HG03108 (cell line): ENCODE measurements at regions not wholly inside any gene's neighbourhood (a gene's known extent, or its start where the extent isn't known, plus 50 kb on each side); places are given as distances from the start of the nearest gene placed in this dataset.
"Not testable (repeated sequence)": the region's sequence is repeated elsewhere in the genome, so short reads cannot be mapped to it uniquely, and the experiment has no call there.

Experiments
- ATAC-seq: cut with Tn5 transposase; IDR thresholded peaks from one replicate; pipeline ENCODE4 v1.9.1; 2021; ENCODE audit warnings: moderate library complexity; ENCODE audit not compliant: unreplicated experiment

DNA sequence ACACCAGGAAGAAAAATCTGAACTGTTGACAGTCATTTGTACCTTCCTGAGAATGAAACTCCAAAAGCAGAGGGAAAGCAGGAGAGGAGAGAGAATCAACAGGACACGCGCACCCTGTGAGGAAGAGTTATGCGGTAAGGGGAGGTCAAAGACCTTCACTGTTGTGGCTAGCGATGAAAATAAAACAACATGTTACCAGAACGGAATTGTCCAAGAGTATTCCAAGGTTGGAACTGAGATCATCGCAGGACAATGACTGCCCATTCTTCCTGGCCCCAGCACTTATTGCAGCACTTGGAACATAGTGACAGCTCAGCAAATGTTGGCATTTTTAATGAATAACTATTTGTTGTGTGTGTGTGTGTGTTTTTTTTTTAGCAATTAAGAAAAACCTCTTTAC is 176.0 kb upstream of the TSC22D1 start:
- no peak for ATAC-seq

DNA sequence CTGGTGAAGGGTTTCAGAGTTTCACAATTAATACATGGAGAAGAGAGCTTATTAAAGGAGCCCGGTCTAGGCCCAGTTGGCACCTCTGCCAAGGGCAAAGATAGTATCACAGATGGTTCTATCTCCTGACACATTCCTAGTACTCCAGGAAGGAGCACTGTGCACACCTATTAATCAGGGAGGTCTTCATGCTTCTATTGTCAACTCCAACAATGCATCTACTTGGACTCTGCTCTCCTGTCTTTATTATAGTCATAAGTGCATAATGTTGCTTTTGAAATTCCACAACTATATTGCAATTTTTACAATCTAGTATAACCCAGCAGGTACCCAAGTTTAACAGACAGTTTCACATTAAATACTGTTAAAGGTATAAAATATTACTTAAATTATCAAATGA is 174.5 kb upstream of the TSC22D1 start:
- ATAC-seq, result no peak

DNA sequence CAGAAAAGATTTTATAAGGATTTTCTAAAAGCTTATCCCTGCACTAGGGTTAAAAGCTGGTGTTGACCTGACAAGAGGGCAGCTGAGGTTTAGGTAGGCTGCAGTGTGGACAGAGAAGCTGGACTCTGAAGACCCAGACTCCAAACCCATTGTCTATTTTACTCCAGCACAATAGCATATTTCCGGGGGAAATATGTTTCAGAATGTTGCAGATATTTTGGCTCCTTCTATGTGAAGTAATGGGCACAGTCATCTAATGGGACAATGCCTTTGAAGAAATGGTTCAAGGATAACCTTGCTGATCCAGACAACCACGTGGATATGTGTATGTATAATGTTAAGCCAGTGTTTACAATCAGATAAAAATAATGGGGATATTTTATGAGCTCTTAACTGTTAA is 173.8 kb upstream of the TSC22D1 start:
- no peak for ATAC-seq

DNA sequence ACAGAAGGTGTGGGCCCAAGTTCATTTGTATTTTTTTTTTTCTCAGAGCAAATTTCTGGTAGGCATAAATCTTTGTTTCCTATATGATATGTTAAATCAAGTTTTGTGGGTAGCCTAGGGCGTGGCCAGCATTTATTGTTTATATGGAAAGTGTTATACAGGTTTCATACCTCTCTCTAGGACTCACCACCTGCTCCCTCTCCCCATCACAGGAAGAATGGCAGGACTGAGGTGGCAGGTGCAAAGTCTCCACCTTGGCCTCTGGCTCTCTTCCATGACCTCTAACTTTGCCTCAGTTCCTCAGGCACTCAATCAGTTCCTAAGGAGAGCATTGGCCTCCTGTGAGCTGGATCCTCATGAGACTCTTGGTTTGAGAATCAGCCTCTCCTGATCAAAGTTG is 172.3 kb upstream of the TSC22D1 start:
- no peak for ATAC-seq

DNA sequence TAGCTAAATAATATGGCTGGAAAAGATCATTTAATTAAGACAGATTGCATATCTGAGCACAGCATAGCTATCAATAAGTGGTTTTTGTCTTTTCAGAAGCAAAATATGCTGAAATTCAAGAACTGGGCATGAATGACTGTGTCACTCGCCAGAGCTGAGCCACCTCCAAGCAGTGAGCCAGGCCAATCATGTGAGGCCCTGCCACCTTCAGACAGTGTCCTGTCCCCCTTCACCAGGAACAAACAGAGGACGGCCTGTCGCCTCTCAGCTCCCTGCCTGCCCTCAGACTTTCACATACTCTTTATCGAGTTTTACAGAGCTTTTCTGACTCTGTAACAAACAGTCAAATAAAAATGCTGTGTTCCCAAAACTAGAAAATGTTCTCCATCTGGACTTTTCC is 171.0 kb upstream of the TSC22D1 start:
- no peak for ATAC-seq

DNA sequence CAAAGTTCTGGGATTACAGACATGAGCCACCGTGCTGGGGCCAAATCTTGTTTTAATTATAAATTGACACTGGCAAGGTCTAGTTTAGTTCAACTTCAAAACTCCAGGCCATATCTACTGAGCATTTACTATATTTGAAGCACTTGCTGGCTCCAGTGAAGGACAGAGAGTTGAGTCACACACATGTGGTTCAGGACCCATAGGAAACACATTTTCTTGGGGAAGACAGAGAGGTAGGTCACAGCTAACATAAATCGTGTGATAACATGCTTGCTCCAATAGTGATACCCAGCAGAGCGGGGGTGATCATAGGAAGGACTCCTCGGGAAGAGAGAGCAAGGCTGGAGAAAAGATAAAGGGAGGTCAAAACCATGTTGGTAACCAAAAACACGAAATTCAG is 170.6 kb upstream of the TSC22D1 start:
- no peak for ATAC-seq

DNA sequence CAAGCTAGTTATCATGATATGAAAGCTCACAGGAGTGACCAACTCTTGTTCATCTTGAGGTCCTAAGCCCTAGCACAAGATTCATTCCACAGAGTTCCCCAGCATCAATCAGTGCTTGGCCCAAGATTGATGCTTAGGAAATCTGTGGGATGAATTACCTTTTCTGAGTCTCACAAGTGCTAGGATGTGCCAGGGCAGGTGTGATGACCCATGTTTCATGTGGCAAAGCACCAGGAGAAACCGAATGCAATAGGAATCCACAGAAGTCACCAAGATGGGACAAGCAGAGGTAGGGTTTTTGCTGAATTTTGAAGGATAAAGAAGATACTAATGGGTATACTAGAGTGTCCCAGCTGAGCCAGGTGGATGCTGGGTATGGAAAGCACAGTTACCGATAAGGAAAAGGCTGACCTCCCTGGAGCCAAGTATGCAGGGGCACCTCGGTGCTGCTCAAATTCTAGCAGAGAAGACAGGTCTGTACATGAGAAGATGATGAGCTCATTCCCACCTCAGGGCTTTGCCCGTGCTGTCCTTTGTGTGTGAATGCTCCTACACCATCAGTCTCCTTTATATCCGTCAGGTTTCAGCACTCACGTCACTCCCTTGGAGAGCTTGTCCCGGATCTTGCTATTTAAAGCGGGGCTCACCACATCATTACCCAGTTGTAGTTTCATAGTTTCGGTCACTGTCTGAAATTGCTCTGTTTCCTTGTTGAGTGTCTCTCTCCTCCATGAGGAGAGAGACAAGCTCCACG is 168.9 kb upstream of the TSC22D1 start:
- no peak for ATAC-seq

DNA sequence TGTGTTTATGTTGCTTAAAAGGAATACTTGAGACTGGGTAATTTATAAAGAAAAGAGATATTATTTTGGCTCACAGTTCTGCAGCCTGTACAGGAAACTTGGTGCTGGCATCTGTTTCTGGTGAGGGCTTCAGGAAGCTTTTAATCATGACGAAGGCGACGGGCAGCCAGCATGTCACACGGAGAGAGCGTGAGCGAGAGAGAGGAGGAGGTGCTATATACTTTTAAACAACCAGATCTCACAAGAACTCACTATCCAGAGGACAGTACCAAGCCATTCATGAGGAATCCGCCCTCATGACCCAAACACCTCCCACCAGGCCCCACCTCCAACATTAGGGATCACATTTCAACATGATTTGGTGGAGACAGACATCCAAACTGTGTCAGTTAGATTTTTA is 163.4 kb upstream of the TSC22D1 start:
- ATAC-seq, result no peak

DNA sequence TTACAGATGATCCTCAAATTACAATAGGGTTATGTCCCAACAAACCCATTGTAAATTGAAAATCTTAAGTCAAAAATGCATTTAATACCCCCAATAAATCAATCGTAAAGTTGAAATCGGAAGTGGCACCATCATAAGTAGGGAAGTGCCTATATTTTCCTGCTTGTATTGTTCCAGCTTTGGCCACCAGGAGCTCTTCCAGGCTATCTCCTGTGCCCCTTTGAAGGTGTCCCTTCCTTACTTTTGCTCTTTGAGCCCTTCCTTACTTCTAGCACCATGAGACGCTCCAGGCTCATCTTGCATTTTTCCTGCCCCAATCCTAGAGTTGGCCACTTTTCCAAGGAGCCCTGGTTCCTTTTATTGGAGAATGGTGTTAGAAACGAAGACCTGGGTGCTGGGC is 163.0 kb upstream of the TSC22D1 start:
- ATAC-seq, result no peak

DNA sequence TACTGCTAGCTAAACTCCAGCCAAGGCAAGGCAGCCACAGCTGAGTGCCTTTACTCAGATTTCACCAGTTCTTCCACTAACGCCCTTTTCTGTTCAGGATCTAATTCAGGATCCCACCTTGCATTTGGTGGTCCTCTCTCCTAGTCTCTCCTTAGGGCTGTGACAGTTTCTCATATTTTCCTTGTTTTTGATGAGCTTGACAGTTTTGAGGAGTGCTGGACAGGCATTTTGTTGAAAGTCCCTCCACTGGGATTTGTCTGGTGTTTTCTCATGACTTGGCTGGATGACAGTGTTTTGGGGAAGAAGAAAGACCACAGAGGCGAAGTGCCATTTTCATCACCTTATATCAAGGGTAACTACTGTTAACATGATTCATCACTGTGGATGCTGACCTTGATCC is 162.3 kb upstream of the TSC22D1 start:
- ATAC-seq, result no peak

DNA sequence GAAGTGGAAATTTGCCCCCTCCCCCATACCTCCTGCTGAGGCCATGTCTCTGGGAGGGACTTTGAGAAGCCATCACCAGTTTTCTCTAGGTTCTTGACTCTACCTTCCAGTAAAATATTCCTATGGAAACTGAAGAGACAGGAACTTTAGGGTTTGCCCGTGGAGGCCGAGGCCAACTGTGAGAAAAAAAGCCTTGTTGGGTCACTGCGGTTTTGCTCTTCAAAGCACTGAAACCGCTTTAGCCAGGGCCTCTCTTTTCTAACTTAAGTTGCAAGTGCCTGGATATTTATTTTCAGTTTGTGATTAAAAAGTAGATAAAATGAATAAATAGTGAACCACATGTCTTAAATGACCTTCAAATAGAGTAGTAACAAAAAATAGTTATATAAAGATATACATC is 159.7 kb upstream of the TSC22D1 start:
- ATAC-seq, result no peak

DNA sequence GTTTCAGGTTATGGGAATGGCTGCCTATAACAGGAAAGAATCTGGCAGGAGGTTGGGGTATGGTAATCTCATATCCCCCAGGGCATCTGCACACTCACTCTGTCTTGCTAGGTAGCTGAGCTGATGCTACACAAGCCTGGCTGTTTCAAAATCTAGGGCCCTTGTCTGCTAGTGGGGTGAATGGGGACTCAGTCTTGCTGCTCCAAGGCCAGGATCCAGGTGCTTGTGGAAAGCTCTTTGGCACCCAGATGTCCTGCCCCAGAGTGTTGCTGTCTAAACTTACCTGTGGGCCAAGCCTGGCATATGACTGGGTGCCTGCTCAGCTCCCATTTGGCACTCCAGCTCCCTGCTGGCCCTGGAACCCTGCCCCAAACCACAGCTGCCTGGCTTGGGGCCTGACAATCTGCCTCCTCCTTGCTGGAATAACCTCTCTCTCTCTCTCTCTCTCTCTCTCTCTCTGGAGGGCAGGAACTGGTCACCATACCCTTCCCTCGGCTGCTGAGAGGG is 158.1 kb upstream of the TSC22D1 start:
- ATAC-seq, result no peak

DNA sequence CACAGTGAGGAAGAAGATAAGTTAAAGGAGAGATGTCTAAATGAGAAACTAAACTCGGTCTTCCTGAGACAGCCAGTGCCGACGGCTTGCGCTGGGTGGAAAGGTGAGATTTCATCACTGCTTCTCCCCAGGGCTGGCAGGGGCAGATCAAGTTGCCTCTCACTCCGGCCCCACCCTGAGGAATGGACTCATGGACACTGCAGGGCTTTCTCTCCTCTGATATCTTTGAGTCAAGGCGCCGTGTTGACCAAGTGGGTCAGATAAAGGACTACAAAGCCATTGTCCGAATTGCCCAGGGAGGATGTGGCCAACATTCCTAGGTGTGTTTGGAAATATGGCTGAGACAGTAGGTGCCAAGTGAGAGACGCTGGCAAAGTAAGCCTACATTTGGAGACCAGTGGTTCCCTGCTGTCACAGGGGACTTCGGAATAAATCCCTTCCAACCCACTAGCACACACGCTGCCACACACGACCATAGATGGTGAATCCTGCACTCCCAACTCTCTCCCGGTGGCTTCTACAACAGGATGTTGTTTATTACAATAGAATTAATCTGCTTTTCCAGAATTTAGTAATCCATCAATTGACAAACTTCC is 156.5 kb upstream of the TSC22D1 start:
- no peak for ATAC-seq

DNA sequence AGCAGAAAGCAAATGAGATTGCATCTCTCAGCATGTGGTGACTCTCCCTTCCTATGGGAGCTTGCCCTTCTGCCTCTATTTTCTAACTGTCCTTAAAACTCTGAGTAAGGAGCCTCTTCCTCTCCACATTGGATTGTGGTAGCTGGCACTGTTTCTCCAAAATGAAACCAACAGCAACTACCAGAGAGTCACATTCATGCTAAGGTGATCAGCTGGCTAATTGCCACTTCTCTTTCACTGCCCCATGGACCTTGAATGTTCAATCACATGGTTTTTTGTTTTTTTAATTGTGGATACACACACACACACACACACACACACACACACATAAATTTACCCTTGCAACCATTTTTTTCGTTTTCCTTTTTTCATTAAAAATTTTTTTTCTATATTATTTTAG is 154.7 kb upstream of the TSC22D1 start:
- ATAC-seq, result no peak

DNA sequence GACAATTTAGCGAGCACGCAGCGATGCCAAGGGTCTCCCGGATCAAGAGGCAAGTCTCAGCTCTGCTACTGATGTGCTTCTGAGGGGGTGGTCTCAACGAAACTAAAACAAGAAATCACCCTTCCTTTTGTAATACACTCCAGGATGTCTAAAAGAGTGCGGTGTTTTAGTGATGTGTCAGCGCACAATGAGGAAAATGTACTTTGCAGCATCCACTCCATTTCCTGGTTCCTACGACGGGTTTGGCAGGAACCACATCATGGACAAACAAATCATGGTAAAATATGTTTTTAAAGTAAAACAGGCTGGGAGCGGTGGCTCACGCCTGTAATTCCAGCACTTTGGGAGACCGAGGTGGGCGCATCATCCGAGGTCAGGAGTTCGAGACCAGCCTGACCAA is 154.0 kb upstream of the TSC22D1 start:
- no peak for ATAC-seq

DNA sequence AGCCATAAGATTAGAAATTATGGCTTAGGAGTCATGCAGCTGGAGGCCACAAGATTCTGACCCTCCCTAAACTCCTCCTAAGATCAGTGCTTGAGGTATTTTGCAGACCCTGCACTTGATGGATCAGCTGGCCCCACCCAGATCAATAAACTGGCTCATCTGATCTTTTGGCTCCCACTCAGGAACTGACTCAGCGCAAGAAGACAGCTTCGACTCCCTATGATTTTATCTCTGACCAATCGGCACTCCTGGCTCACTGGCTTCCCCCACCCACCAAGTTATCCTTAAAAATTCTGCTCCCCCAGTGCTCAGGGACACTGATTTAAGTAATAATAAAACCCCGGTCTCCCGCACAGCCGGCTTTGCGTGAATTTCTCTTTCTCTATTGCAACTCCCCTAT is 151.5 kb upstream of the TSC22D1 start:
- not testable (repeated sequence) for ATAC-seq

DNA sequence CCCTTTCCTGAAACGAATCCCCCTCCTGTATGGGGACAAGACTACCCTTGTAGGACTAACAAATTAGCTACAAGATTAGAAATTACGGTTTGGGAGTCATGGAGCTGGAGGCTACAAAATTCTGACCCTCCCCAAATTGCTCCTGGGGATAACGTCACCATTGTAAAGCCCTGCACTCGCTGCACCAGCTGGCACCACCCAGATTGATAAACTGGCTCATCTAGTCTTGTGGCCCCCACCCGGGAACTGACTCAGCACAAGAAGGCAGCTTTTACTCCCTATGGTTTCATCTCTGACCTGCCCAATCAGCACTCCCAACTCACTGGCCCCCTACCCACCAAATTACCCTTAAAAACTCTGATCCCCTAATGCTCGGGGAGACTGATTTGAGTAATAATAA is 150.6 kb upstream of the TSC22D1 start:
- no peak for ATAC-seq

DNA sequence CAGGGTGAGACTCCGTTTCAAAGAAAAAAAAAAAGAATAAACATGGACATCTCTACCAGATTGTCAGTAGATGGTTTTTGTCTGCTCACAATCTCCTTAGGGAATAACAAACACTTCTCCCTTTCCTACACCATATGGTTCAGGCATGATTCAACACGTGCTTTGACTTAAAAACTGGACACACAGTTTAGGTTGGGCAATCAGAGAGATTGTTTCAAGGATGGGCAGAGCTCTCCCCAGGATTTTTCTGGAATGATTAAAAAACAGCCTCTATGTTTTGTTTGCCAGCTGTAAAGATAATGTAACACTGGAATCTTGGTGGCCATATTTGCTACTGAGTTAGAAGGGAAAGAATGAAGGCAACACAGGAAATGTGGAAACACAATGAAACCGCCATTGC is 150.1 kb upstream of the TSC22D1 start:
- no peak for ATAC-seq

DNA sequence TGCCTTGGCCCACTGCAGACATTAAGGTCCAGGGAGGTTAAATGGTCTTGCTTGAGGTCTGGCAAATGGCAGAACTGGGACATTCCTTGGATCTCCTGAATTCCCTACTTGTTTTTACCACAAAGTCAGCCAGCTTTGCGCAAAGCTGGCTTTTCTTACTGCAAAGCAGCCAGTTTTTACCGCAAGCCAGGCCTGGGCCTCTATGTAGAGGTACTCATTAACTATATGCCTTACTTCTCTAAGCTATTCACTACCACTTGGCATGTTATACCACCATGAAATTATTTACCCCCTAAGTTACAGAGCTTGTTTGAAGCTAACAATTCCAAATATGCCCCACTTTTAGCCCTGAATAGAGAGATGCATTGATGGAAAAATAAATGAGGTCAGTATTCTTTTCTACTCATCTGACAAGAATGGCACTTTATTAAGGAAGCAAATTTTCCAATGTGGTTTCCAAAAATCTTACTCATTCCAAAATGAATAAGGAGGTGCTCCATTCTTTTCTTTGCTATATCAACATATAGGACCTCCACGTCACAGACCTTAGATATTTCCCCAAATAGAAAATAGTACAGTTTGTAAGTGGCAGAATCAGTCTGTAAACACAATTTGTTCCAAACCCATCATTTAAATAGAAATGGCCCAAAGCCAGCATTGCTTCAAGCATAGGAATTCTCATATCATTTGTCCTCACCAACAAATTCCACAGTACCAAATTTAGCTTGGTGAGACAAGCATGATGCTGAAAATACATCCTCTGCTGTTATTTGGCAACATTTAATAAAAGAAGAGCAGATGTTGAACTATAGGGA is 143.9 kb upstream of the TSC22D1 start:
- no peak for ATAC-seq

DNA sequence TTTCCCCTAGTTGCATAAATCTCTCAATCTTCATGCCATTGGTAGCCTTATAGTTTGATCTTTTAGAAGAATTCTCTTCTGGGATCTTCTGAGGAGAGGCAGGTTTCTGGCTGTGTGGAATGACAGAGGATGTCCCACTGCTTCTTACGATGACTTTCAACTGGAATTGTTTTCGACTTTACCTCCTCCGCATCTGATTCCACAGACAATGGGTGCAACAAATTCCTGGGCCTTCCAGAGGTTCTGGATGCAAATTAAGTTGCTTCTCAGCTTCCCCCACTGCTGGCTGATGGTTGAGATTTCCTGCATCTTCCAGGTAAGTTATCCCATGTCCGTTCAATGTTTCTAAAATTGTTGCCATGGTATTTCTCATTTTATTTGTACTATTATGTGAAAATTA is 142.3 kb upstream of the TSC22D1 start:
- no peak for ATAC-seq

DNA sequence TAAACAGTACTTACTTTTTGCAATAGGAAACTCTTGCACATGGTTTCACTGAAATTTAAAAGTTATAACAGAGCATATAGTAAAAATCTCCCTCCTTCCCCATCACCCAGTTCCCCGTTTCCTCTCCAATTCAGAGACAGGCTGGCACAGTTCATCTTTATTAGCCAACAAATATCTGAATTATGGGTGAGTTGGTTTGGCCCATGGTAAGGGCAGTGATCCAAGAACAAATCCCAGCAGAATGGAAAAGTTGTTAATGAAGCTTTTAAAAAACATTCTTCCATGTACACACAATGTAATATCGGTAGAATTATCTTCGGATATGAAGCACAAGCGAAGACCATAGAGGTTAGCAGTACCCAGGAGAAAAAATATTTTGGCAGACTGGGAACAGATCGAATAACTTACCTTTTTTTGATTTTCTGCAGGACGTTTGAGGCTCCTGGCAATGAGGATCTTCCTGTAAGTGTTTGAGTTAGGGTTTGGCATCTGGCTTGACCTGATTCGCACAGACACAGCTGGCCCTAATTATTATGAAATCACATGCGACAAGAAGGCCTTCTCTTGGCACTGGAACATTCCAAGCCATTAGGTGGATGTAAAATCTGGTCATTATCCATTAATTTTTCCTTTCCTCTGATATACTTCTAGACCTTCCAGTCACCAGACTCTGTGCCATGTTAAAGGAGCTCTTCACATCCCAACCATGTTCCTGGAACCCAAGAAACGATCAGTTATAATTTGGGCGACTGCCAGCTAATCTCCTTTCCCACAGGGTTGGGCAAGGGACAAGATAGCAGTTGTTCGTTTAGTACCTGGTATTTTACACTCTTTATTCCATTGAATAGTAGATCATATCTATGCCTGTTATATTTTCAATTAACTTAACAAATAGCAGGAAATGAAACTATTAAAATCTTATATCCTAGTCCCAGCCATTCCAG is 139.4 kb upstream of the TSC22D1 start:
- no peak for ATAC-seq
